PC-3 (cell line): ENCODE measurements at regions not wholly inside any gene's neighbourhood (a gene's known extent, or its start where the extent isn't known, plus 50 kb on each side); places are given as distances from the start of the nearest gene placed in this dataset.

Experiments
- ATAC-seq: fragments of 200-7000 bp; cut with Tn5 transposase; 2 replicates; pipeline ENCODE4 v1.9.1; 2020; ENCODE audit warnings: mild to moderate bottlenecking, moderate library complexity
- BruUV-seq: library from RNA; stranded (reverse); fragments of 400-500 nt; replicated peaks from 2 replicates; lab custom pipeline; 2021; lab: Mats Ljungman, UMichigan
- CTCF ChIA-PET: fragments of 300-600 bp; sonication (Branson Sonifier 250); formaldehyde crosslinking; loops from one replicate; lab custom pipeline; 2022; ENCODE audit warnings: antibody characterized with exemption; lab: Charles Lee
- POLR2A ChIA-PET: fragments of 300-600 bp; sonication (Branson Sonifier 250); formaldehyde crosslinking; loops from one replicate; lab custom pipeline; 2022; ENCODE audit warnings: antibody characterized with exemption; ENCODE audit not compliant: unreplicated experiment; lab: Charles Lee
- DNase-seq: peaks from one replicate; pipeline ENCODE4 v3.0.0-alpha.2; 2015
- H2AFZ ChIP-seq: fragments of 300-600 bp; sonication (generic); 2 replicates; pipeline ENCODE4 v1.6.0; 2016; ENCODE audit warnings: antibody characterized with exemption, low read length
- H3F3A ChIP-seq: fragments of 300-600 bp; sonication (generic); one replicate; pipeline ENCODE4 v1.6.0; 2017; ENCODE audit warnings: antibody characterized with exemption, low read length, control low read depth, mild to moderate bottlenecking; ENCODE audit not compliant: unreplicated experiment
- H3K27ac ChIP-seq: fragments of 300-600 bp; sonication (generic); 2 replicates; pipeline ENCODE4 v1.5.1; 2016; ENCODE audit warnings: mild to moderate bottlenecking, low read length
- H3K27me3 ChIP-seq: fragments of 300-600 bp; sonication (generic); 2 replicates; pipeline ENCODE4 v1.6.1; 2016; ENCODE audit warnings: low read length, mixed read lengths
- H3K36me3 ChIP-seq: fragments of 300-600 bp; sonication (generic); 2 replicates; pipeline ENCODE4 v1.6.1; 2016; ENCODE audit warnings: low read depth, mixed run types, low read length, mixed read lengths
- H3K4me1 ChIP-seq: fragments of 300-600 bp; sonication (generic); 2 replicates; pipeline ENCODE4 v1.5.1; 2016; ENCODE audit warnings: low read length; ENCODE audit not compliant: insufficient read depth
- H3K4me2 ChIP-seq: fragments of 300-600 bp; sonication (generic); 2 replicates; pipeline ENCODE4 v1.6.0; 2016; ENCODE audit warnings: low read length
- H3K4me3 ChIP-seq: fragments of 300-600 bp; sonication (generic); 2 replicates; pipeline ENCODE4 v1.5.1; 2016; ENCODE audit warnings: mild to moderate bottlenecking, low read length, mixed read lengths
- H3K79me2 ChIP-seq: fragments of 300-600 bp; sonication (generic); 2 replicates; pipeline ENCODE4 v1.6.1; 2017; ENCODE audit warnings: low read length, mixed read lengths
- H3K9ac ChIP-seq: fragments of 300-600 bp; sonication (generic); 2 replicates; pipeline ENCODE4 v1.6.0; 2016; ENCODE audit warnings: mild to moderate bottlenecking, low read length
- H3K9me2 ChIP-seq: fragments of 300-600 bp; sonication (generic); replicated peaks from 2 replicates; pipeline ENCODE4 v1.6.1; 2016; ENCODE audit warnings: mixed run types, low read length, mixed read lengths
- H3K9me3 ChIP-seq: fragments of 300-600 bp; sonication (generic); 2 replicates; pipeline ENCODE4 v1.6.1; 2016; ENCODE audit warnings: low read length, mixed read lengths
- H4K20me1 ChIP-seq: fragments of 300-600 bp; sonication (generic); 2 replicates; pipeline ENCODE4 v1.6.1; 2016; ENCODE audit warnings: low read length, mixed read lengths
- EZH2 ChIP-seq: fragments of 300-600 bp; sonication (generic); IDR thresholded peaks from one replicate; pipeline ENCODE4 v1.6.1; 2017; ENCODE audit warnings: antibody characterized with exemption, mild to moderate bottlenecking, low read length; ENCODE audit not compliant: unreplicated experiment
- EZH2phosphoT487 ChIP-seq: fragments of 300-600 bp; sonication (generic); IDR thresholded peaks from 2 replicates; pipeline ENCODE4 v1.6.1; 2018; ENCODE audit warnings: mild to moderate bottlenecking, antibody characterized with exemption, low read length, borderline replicate concordance
- intact Hi-C: fragments of 100-400 bp; cut with micrococcal nuclease; formaldehyde crosslinking; loops from 2 replicates; pipeline ENCODE4 v1.9.0; 2023
- TF ChIP-seq, protein P1 (sequence below): fragments of 300-600 bp; sonication (generic); conservative IDR thresholded peaks from 2 replicates; pipeline ENCODE4 v1.5.1; 2017; ENCODE audit warnings: antibody characterized with exemption, low read depth, mild to moderate bottlenecking, low read length

DNA sequence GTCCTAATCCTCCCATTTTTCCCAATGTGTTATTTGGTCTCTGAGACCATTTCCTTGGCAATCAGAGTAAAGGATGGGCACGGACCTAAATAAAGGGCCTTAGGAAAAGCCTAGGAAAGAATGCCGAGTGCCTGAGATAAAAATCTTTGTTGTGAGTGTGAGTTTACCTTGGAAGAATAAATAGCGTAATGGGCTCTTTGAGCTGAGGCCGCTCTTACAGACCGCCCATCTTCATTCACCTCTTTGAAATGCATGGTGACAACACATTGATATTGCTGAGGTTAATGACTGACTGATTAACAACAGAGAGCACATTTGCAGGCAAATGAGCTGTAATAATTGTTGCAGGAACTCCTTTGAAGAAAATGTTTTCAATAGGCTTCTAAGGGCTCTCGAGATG is 1967.1 kb upstream of the WWC1 start:
- intact Hi-C loops, result no loop called here
- POLR2A ChIA-PET, result no interaction called here
- Histone ChIP-seq H3K4me3 (no peak overlapping the region), H3K9ac (no peak overlapping the region), H3K4me1 (no peaks in the 10 kb centered on the region), H3K9me2 (no peaks in the 10 kb centered on the region), H3K27ac (no peak overlapping the region), H3F3A (no peaks in the 10 kb centered on the region), H4K20me1 (no peaks in the 10 kb centered on the region), H3K4me2 (no peak overlapping the region), H2AFZ (no peak overlapping the region), H3K27me3 (no peaks in the 10 kb centered on the region), H3K79me2 (no peaks in the 10 kb centered on the region), H3K9me3 (0 out of 2 replicates have a peak, but pooled peaks cover 4% of the 10 kb centered on the region), H3K36me3 (no peaks in the 10 kb centered on the region)
- CTCF ChIA-PET, result no interaction called here
- TF ChIP-seq EZH2 (no peak), EZH2phosphoT487 (no peak)
- TF ChIP-seq, protein P1, sequence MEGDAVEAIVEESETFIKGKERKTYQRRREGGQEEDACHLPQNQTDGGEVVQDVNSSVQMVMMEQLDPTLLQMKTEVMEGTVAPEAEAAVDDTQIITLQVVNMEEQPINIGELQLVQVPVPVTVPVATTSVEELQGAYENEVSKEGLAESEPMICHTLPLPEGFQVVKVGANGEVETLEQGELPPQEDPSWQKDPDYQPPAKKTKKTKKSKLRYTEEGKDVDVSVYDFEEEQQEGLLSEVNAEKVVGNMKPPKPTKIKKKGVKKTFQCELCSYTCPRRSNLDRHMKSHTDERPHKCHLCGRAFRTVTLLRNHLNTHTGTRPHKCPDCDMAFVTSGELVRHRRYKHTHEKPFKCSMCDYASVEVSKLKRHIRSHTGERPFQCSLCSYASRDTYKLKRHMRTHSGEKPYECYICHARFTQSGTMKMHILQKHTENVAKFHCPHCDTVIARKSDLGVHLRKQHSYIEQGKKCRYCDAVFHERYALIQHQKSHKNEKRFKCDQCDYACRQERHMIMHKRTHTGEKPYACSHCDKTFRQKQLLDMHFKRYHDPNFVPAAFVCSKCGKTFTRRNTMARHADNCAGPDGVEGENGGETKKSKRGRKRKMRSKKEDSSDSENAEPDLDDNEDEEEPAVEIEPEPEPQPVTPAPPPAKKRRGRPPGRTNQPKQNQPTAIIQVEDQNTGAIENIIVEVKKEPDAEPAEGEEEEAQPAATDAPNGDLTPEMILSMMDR, result no peak
- DNase-seq (no peak), ATAC-seq (no peak)
- BruUV-seq, result no TSS peak

DNA sequence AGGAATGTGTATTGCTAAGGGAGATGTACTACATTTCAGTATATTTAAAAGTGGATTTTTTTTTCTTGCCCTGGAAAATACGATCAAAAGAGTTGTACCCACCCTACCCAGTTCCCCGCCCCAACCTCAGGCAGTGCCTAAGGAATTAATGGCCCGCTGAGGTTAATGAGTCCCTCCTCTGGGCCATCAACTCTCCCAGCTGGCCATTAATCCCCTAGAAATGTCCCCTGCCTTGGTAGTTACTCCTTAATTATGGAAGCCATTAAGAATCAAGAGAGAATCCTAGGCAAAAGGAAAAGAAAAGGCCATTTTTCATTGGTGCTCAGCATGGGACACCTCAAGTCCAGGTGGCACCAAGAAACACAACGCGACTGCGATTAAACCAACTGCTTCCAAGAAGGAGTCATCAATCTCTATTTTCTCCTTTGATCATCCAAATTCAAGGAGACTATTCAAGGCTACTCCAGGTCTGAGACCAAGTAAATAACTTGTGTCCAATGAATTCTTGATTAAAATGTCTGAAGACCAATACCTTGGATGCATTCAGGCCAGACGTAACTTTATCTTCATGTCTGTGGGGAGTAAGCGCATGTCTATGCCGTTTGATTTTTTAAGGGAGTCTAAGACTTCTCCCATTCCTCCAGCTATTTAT is 1962.2 kb upstream of the WWC1 start:
- H4K20me1 ChIP-seq, result no peaks in the 10 kb centered on the region
- H3F3A ChIP-seq, result no peaks in the 10 kb centered on the region
- no peaks in the 10 kb centered on the region for H3K27me3 ChIP-seq
- ChIA-PET CTCF (no interaction called here), POLR2A (no interaction called here)
- H3K9ac ChIP-seq, result no peak overlapping the region
- ATAC-seq (no peak), DNase-seq (no peak)
- no peaks in the 10 kb centered on the region for H3K36me3 ChIP-seq
- H3K27ac ChIP-seq, result no peak overlapping the region
- no peaks in the 10 kb centered on the region for H3K4me1 ChIP-seq
- no peaks in the 10 kb centered on the region for H3K79me2 ChIP-seq
- no peaks in the 10 kb centered on the region for H3K9me2 ChIP-seq
- no peak overlapping the region for H2AFZ ChIP-seq
- 0 out of 2 replicates have a peak, but pooled peaks cover 8% of the 10 kb centered on the region for H3K9me3 ChIP-seq
- TF ChIP-seq EZH2 (no peak), EZH2phosphoT487 (no peak)
- TF ChIP-seq, protein P1, result no peak
- H3K4me2 ChIP-seq, result no peak overlapping the region
- H3K4me3 ChIP-seq, result no peak overlapping the region
- intact Hi-C loops, result no loop called here
- BruUV-seq, result no TSS peak

DNA sequence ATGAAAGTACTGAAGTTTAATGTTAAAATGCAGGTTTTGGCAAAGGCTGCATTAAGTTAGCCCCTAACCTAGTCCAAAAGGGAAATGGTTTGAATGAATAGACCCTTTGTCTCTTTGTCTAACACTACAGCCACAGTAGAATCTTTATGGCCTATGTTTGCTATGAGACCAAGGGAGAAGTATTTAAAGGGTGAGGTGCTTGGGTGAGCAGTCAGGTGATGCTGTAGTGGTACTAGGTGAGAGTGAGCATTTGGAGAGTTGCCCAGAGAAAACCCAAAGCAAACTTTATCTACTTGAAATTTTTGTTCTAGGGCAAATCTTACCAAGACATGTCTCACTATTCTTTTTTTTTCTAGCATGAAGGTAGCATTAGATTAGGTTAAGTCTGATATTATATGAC is 1961.4 kb upstream of the WWC1 start:
- H2AFZ ChIP-seq, result no peak overlapping the region
- no peaks in the 10 kb centered on the region for H4K20me1 ChIP-seq
- no peaks in the 10 kb centered on the region for H3K4me1 ChIP-seq
- ChIA-PET POLR2A (no interaction called here), CTCF (no interaction called here)
- intact Hi-C loops, result no loop called here
- H3K4me2 ChIP-seq, result no peak overlapping the region
- no peak overlapping the region for H3K27ac ChIP-seq
- H3K9me3 ChIP-seq, result 0 out of 2 replicates have a peak, but pooled peaks cover 8% of the 10 kb centered on the region
- DNase-seq (no peak), ATAC-seq (no peak)
- no TSS peak for BruUV-seq
- no peak overlapping the region for H3K4me3 ChIP-seq
- no peaks in the 10 kb centered on the region for H3K79me2 ChIP-seq
- H3K9ac ChIP-seq, result no peak overlapping the region
- TF ChIP-seq EZH2phosphoT487 (no peak), EZH2 (no peak)
- TF ChIP-seq, protein P1, result no peak
- no peaks in the 10 kb centered on the region for H3K27me3 ChIP-seq
- no peaks in the 10 kb centered on the region for H3K9me2 ChIP-seq
- H3F3A ChIP-seq, result no peaks in the 10 kb centered on the region
- H3K36me3 ChIP-seq, result no peaks in the 10 kb centered on the region
